GM18873 (cell line): ENCODE measurements at regions not wholly inside any gene's neighbourhood (a gene's known extent, or its start where the extent isn't known, plus 50 kb on each side); places are given as distances from the start of the nearest gene placed in this dataset.

Experiments
- ATAC-seq: cut with Tn5 transposase; IDR thresholded peaks from one replicate; pipeline ENCODE4 v1.9.1; 2021; ENCODE audit warnings: mild to moderate bottlenecking, moderate library complexity, moderate number of reproducible peaks; ENCODE audit not compliant: unreplicated experiment, low FRiP score

GRCh38 chr7:148472406-148472805, 118.2 kb upstream of the C7orf33 start:
- no peak for ATAC-seq

DNA sequence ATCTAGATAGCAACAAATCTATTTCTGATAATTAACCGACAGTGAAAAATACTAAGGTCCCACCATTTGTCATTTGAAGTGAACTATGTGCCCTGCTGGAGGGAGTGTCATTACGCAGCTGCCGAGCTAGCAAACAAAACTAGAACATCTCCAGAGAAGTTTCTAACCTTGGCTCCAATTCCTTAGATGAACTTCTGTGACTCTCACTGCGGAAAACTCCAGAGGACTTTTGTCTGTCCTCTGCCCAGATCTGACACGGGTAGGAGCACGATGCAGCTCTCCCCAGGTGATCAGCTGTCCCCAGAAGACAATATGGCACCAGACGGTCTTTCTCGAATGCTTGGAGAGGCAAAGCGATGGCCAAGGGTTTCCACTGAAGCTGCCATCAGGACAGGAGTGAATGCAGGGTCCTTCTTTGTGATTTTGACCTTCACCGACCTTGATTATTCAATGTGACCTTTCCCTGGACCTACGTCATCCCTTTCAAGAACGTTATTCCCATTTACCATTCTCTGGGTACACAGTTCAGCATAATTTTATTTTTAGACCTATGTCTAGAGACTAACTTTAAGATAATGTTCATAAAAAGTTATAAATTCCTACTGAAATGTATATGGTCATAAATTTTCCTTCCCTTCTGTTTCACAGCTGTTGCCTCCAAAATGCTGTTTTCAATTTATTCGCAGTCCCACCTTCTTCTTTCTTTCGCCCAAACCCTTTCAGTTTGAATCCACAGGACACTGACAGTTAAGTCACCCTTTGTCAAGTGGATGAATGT, 116.7 kb upstream of the C7orf33 start:
- ATAC-seq: no peak

DNA sequence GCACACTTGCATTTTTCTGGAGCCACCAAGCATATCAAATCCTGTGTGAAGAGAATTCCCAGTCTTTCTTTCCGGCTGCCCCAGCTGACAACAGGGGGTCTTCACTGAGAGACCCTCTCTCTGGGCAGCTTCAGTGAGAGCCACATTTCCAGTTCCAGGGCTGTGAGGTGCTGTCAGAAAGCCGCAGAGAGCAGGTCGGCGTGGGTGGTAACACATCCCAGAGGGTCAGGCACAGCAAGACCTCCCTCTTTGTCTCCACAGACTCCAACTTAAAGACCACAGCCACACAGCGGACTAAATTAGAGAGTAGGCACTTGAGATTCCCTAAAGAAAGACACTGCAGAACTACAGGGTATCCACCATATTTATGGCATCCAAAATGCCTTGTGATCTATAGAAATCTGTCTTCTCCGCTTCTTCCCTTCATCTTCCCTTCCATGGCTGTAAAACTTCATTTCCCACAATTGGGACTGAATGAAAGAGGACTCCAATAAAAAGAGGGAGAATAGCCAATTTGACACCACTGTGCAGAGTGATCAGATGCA, 116.0 kb upstream of the C7orf33 start:
- ATAC-seq: no peak

DNA sequence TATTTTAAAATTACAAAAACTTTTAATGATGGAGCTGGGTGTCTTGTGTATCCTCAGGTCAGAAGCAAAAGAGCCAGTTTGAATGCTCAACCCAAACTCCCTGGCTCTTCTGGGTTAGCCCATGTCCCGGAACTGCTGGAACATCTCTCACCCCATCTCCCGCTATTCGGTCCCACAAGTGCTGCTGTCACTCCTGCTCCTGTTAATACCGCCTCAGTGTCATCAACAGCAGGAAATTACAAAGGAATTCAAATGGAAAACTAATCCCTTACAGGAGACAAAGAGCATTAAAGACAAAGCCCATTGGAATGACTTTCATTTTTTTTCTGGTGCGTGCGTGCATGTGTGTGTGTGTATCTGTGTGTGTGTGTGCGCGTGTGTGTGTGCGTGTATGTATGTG, 112.0 kb upstream of the C7orf33 start:
- no peak for ATAC-seq

GRCh38 chr7:148480479-148481146, 110.0 kb upstream of the C7orf33 start:
- ATAC-seq: no peak

GRCh38 chr7:148481147-148481526, 109.4 kb upstream of the C7orf33 start:
- ATAC-seq: no peak

GRCh38 chr7:148481971-148482626, 108.5 kb upstream of the C7orf33 start:
- ATAC-seq: no peak

DNA sequence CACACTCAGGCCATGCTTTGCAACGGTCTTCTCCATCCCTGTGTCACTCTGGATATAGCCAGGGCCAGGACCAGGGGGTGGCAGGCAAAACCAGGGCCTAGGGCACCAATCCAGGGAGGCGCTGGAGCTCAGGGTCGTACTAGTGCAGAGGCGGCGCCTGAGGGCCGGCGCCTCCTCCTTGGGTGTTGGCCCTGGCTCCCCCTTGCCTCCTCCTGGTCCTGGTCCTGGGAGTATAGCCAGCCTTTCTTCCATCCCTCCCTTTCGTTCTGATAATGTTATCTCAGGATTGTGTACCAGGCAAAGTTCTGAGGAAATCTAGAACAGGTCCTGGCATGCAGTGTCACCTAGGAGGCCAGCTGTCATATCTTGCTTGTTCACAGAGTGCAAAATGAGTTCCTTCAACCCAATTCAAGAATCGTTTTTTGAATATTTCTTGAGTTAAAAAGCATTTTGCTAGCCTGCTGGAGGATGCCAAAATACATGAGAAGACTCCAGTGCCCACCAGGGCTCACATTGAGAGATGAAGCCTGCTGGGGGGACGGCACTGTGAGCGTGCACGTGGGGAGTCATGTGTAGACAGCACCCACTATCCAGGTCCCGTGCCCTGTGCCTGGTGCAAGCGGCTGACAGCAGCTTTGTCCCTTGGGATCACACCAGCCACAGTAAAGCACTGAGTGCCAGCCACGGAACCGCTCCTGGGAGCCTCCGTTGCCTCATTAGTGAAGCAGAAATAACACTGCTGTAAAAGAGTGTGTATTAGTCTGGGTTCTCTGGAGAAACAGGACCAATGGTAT, 106.9 kb upstream of the C7orf33 start:
- no peak for ATAC-seq

GRCh38 chr7:148484486-148484885, 106.1 kb upstream of the C7orf33 start:
- no peak for ATAC-seq

GRCh38 chr7:148485618-148486017, 104.9 kb upstream of the C7orf33 start:
- ATAC-seq: no peak

GRCh38 chr7:148486937-148487336, 103.6 kb upstream of the C7orf33 start:
- no peak for ATAC-seq

DNA sequence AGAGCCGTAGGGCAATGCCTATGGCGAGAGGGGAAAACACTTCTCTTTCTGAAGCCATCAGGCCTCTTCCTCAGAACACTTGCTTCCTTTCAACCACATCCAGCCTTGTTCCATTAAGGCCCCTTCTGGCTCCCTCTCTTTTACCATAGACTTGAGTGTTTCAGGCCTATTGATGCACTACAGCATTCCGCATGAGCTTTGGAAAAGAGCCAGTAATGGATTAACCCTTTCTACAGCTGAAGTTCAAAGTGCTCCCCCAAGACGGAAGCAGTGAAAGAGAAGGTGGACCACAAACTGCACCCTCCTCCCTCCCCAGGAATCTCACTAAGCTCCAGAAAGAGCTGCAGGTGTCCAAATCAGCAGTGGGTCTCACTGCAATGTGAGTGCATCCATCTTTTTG, 102.7 kb upstream of the C7orf33 start:
- no peak for ATAC-seq

DNA sequence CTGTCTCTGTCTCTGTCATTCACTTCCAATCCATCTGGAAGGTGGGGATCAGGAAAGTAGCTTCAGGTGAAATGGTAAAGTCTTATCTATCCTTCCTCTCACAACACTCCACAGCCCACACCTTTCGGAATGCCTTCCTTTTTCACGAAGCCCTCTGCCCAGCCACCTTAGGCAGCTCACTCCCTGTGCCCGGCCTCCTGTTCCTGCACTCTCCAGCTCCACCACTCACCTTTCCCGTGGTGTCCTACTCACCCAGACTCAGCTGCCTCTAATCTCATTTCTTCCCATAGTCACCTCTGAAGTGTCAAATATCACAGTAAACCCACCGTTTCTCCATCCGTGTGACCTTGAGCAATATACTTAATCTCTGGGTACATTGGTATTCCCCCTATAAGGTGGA, 100.9 kb upstream of the C7orf33 start:
- ATAC-seq: no peak

- ATAC-seq: no peak
These were observed 98.3 kb upstream of the C7orf33 start for GRCh38 chr7:148492157-148492860.

DNA sequence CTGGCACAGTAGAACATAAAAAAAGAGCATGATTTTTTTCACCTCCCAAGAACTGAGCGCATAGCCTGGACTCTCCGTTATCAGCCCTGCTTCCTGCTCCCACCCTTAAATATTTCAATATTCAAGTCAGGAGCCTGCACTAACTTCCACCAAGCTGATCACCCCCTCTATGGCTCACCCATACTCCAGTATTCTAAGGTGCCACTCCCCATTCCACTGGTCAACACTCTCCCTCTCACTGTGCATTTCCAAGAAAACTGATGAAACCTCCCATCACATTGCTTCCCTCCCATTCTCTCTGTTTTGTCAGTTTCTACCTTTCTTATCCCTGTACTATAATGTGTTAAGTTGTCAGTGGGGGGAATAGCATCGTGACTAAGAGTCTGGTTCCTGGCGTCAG, 95.0 kb upstream of the C7orf33 start:
- no peak for ATAC-seq

- no peak for ATAC-seq
These were observed 89.6 kb upstream of the C7orf33 start for GRCh38 chr7:148500978-148501377.

- no peak for ATAC-seq
These were observed 86.6 kb upstream of the C7orf33 start for GRCh38 chr7:148503900-148504487.

DNA sequence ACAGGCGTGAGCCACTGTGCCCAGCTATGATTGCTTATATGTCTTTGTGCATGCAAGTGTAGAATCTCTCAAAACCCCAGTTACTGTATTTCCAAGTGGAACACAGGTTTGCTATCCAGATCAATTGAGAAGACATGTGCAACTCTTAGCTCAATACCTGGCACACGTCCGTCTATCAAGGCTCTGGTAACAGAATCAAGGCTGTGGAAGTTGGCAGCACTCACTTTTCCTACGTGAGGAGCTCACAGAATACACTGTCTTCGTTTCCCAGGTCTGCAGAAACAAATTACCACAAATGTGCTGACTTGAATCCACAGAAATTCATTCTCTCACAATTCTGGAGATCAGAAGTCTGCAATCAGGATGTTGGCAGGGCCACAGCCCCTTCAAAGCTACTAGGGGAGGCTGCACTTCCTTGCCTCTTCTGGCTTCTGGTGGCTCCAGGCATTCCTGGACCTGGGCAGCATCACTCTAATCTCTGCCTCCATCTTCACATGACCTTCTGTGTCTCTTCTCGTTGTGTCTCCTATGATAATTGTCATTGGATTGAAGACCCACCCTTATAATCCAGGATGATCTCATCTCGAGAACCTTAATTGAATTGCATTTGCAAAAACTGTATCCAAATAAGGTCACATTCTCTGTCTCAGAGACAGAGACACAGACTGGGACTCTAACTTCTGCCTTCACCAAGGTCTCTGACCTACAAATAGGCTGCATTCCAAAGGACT, 84.8 kb upstream of the C7orf33 start:
- ATAC-seq: no peak

DNA sequence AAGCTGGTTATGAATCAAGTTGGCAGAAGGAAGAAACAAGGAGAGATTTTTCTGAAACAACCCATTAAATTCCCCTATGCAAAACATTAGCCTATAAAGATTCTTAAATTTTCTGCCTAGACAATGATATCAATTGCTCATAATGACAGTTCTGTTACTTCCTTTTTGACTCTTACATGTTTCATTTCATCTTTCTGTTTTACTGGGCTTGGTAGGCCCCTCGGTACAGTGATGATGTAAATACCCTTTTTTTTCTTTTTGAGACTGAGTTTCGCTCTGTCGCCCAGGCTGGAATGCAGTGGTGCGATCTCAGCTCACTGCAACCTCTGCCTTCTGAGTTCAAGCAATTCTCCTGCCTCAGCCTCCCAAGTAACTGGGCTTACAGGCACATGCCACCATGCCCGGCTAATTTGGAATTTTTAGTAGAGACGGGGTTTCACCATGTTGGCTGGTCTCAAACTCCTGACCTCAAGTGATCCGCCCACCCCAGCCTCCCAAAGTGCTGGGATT, 83.4 kb upstream of the C7orf33 start:
- peak; percentile 100 for ATAC-seq
